Neuronal stem cell (in vitro differentiated cells): ENCODE measurements at regions not wholly inside any gene's neighbourhood (a gene's known extent, or its start where the extent isn't known, plus 50 kb on each side); places are given as distances from the start of the nearest gene placed in this dataset.

ENCODE experiments used
- DNase-seq: peaks from one replicate; pipeline ENCODE4 v3.0.0-alpha.2; 2013; ENCODE audit warnings: low spot score
- H2AFZ ChIP-seq: one replicate; pipeline ENCODE4 v1.6.1; 2013; ENCODE audit warnings: mild to moderate bottlenecking, low read length, inconsistent platforms
- H2AK5ac ChIP-seq: 2 replicates; pipeline ENCODE4 v1.6.1; 2013; ENCODE audit warnings: low read depth, mild to moderate bottlenecking, inconsistent platforms, low read length, moderate library complexity, mixed read lengths
- H2BK120ac ChIP-seq: 2 replicates; pipeline ENCODE4 v1.6.1; 2013; ENCODE audit warnings: low read depth, mild to moderate bottlenecking, inconsistent platforms, low read length, moderate library complexity, mixed read lengths
- H2BK12ac ChIP-seq: one replicate; pipeline ENCODE4 v1.6.1; 2013; ENCODE audit warnings: low read length, inconsistent platforms
- H2BK15ac ChIP-seq: 2 replicates; pipeline ENCODE4 v1.6.1; 2013; ENCODE audit warnings: mild to moderate bottlenecking, low read length, inconsistent platforms, mixed read lengths
- H2BK5ac ChIP-seq: one replicate; pipeline ENCODE4 v1.6.1; 2013; ENCODE audit warnings: inconsistent platforms, mild to moderate bottlenecking, low read length, moderate library complexity
- H3K14ac ChIP-seq: one replicate; pipeline ENCODE4 v1.6.1; 2013; ENCODE audit warnings: low read length, inconsistent platforms
- H3K18ac ChIP-seq: 2 replicates; pipeline ENCODE4 v1.6.1; 2013; ENCODE audit warnings: low read length, inconsistent platforms
- H3K23ac ChIP-seq: 2 replicates; pipeline ENCODE4 v1.6.1; 2013; ENCODE audit warnings: low read depth, mild to moderate bottlenecking, mixed read lengths, low read length, inconsistent platforms; ENCODE audit not compliant: poor library complexity
- H3K27ac ChIP-seq: replicated peaks from 3 replicates; pipeline ENCODE4 v1.5.1; 2013; ENCODE audit warnings: low read length, inconsistent platforms
- H3K27me3 ChIP-seq, 3 experiments: 2 replicates each; pipeline ENCODE4 v1.6.1; 2013; ENCODE audit warnings: low read length in 3 of 3, mild to moderate bottlenecking in 2 of 3, inconsistent platforms in 1 of 3, low read depth in 1 of 3, mixed read lengths in 1 of 3, moderate library complexity in 1 of 3; ENCODE audit not compliant: control insufficient read depth in 3 of 3, insufficient read depth in 3 of 3
- H3K36me3 ChIP-seq, 2 donors: replicated peaks in 1 of 2; 2 replicates each; pipeline ENCODE4 v1.6.1; 2013; ENCODE audit warnings: low read length in 2 of 2; ENCODE audit not compliant: control insufficient read depth in 2 of 2, insufficient read depth in 2 of 2
- H3K4ac ChIP-seq: 2 replicates; pipeline ENCODE4 v1.6.1; 2013; ENCODE audit warnings: inconsistent platforms, mild to moderate bottlenecking, low read length, moderate library complexity
- H3K4me1 ChIP-seq, 2 donors: 1 replicate in 1 of 2; 2 replicates in 1 of 2; pipeline ENCODE4 v1.6.1; 2013; ENCODE audit warnings: low read length in 2 of 2, low read depth in 1 of 2; ENCODE audit not compliant: control insufficient read depth in 2 of 2, insufficient read depth in 1 of 2
- H3K4me2 ChIP-seq: one replicate; pipeline ENCODE4 v1.6.1; 2013; ENCODE audit warnings: mild to moderate bottlenecking, low read length, inconsistent platforms; ENCODE audit not compliant: insufficient read depth, poor library complexity, severe bottlenecking
- H3K4me3 ChIP-seq, 2 donors: 2 replicates each; pipeline ENCODE4 v1.5.1; 2013; ENCODE audit warnings: low read length in 2 of 2, mild to moderate bottlenecking in 2 of 2, inconsistent platforms in 1 of 2, moderate library complexity in 1 of 2
- H3K79me1 ChIP-seq: one replicate; pipeline ENCODE4 v1.6.1; 2013; ENCODE audit warnings: low read depth, mild to moderate bottlenecking, inconsistent platforms, low read length, moderate library complexity
- H3K9ac ChIP-seq: one replicate; pipeline ENCODE4 v1.6.1; 2013; ENCODE audit warnings: mild to moderate bottlenecking, low read depth, low read length, inconsistent platforms; ENCODE audit not compliant: poor library complexity
- H3K9me3 ChIP-seq, 2 donors: replicated peaks in 1 of 2; 2 replicates each; pipeline versions ENCODE3 to v1.6.1; 2013; ENCODE audit warnings: low read length in 2 of 2, mild to moderate bottlenecking in 2 of 2, inconsistent platforms in 1 of 2, low read depth in 1 of 2, mixed read lengths in 1 of 2, moderate library complexity in 1 of 2; ENCODE audit not compliant: control insufficient read depth in 2 of 2, insufficient read depth in 1 of 2
- H4K8ac ChIP-seq: one replicate; pipeline ENCODE4 v1.6.1; 2013; ENCODE audit warnings: low read depth, mild to moderate bottlenecking, inconsistent platforms, low read length, moderate library complexity
- H4K91ac ChIP-seq: one replicate; pipeline ENCODE4 v1.6.1; 2013; ENCODE audit warnings: low read length, low read depth, mild to moderate bottlenecking, inconsistent platforms; ENCODE audit not compliant: poor library complexity
- WGBS, 2 donors: extraction: QIAGEN DNeasy Blood & Tissue Kit; methylation state at CpG; one replicate each; pipeline ENCODE4 v1.1.7; 2013; ENCODE audit warnings: missing lambda C conversion rate in 2 of 2, mixed read lengths in 1 of 2; ENCODE audit not compliant: insufficient read length in 2 of 2, insufficient replicate concordance in 1 of 2; ENCODE audit errors: extremely low coverage in 2 of 2; 5-methylcytosine and 5-hydroxymethylcytosine counted together

DNA sequence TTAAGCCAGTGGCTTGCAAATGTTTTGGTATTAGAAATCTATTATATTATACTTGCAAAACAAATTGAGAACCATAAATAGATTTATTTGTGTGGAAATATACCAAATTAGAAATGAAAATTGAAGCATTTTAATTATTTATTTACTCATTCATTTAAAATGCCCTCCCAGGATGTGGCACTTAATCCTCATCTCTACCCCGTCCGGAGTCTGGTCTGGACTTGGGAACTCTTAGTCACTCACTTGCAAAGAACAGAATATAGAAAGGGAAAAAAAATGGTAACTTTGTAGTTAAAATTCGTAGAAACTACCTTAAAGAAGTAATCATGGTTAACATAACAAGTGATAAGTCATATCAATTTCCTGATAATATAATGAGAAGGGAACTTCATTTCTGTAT lies 775.9 kb upstream of the INTU start:
- no peak overlapping the region for H3K4ac ChIP-seq
- H3K18ac ChIP-seq, result no peak overlapping the region
- no peak overlapping the region for H2AFZ ChIP-seq
- H3K27me3 ChIP-seq, result no peaks in the 10 kb centered on the region
- no peak overlapping the region for H3K23ac ChIP-seq
- DNase-seq, result no peak
- H3K79me1 ChIP-seq, result no peaks in the 10 kb centered on the region
- H3K14ac ChIP-seq, result no peak overlapping the region
- no peak overlapping the region for H3K9ac ChIP-seq
- H3K4me3 ChIP-seq, result no peak overlapping the region
- no peak overlapping the region for H4K91ac ChIP-seq
- no CpG with 5 or more reads among the region's 3 CpGs for WGBS, 2 donors
- H3K4me2 ChIP-seq, result no peak overlapping the region
- no peak overlapping the region for H2BK5ac ChIP-seq
- no peak overlapping the region for H3K27ac ChIP-seq
- H2BK15ac ChIP-seq, result no peak overlapping the region
- no peaks in the 10 kb centered on the region for H3K36me3 ChIP-seq
- no peak overlapping the region for H2BK12ac ChIP-seq
- no peak overlapping the region for H2AK5ac ChIP-seq
- H2BK120ac ChIP-seq, result no peak overlapping the region
- no peak overlapping the region for H4K8ac ChIP-seq
- H3K9me3 ChIP-seq, result no peaks in the 10 kb centered on the region
- H3K4me1 ChIP-seq, result no peaks in the 10 kb centered on the region

DNA sequence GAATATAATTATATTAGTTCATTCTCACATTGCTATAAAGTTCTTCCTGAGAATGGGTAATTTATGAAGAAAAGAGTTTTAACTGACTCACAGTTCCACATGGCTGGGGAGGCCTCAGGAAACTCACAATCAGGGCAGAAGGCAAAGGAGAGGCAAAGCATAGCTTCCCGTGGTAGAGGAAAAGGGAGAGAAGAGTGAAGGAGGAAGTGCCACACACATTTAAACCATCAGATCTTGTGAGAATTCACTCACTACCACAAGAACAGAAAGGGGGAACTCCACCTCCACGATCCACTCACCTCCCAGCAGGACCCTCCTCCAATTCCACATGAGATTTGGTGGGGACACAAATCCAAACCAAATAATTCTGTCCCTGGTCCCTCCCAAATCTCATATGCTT lies 773.4 kb upstream of the INTU start:
- no peak overlapping the region for H4K8ac ChIP-seq
- no peak overlapping the region for H2BK5ac ChIP-seq
- H2BK120ac ChIP-seq, result no peak overlapping the region
- DNase-seq, result no peak
- H3K4me3 ChIP-seq, result no peak overlapping the region
- no peaks in the 10 kb centered on the region for H3K4me1 ChIP-seq
- H4K91ac ChIP-seq, result no peak overlapping the region
- H2BK15ac ChIP-seq, result no peak overlapping the region
- H3K79me1 ChIP-seq, result no peaks in the 10 kb centered on the region
- no peak overlapping the region for H3K9ac ChIP-seq
- no peak overlapping the region for H3K14ac ChIP-seq
- H2AFZ ChIP-seq, result no peak overlapping the region
- H3K23ac ChIP-seq, result no peak overlapping the region
- no CpG with 5 or more reads among the region's 2 CpGs for WGBS, 2 donors
- no peaks in the 10 kb centered on the region for H3K36me3 ChIP-seq
- H3K4ac ChIP-seq, result no peak overlapping the region
- H3K4me2 ChIP-seq, result no peak overlapping the region
- no peak overlapping the region for H2AK5ac ChIP-seq
- H2BK12ac ChIP-seq, result no peak overlapping the region
- H3K18ac ChIP-seq, result no peak overlapping the region
- no peaks in the 10 kb centered on the region for H3K9me3 ChIP-seq
- H3K27me3 ChIP-seq, result no peaks in the 10 kb centered on the region
- no peak overlapping the region for H3K27ac ChIP-seq

DNA sequence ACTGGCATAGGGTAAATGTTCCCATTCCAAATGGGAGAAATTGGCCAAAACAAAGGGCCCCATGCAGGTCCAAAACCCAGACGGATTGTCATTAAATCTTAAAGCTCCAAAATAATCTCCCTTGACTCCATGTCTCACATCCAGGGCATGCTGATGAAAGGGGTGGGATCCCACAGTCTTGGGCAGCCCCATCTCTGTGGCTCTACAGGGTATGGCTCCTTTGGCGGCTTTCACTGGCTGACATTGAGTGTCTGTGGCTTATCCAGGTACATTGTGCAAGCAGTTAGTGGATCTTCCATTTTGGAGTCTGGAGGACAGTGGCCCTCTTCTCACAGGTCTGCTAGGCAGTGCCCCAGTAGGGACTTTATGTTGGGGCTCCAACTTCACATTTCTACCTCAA lies 772.9 kb upstream of the INTU start:
- Histone ChIP-seq H3K4ac (no peak overlapping the region), H2BK120ac (no peak overlapping the region), H3K79me1 (no peaks in the 10 kb centered on the region), H3K4me2 (no peak overlapping the region), H3K27me3 (no peaks in the 10 kb centered on the region), H3K18ac (no peak overlapping the region), H2BK12ac (no peak overlapping the region), H3K9ac (no peak overlapping the region), H3K9me3 (no peaks in the 10 kb centered on the region), H4K8ac (no peak overlapping the region), H3K4me1 (no peaks in the 10 kb centered on the region), H3K4me3 (no peak overlapping the region), H4K91ac (no peak overlapping the region), H3K14ac (no peak overlapping the region), H2AK5ac (no peak overlapping the region), H3K36me3 (no peaks in the 10 kb centered on the region), H2BK5ac (no peak overlapping the region), H2AFZ (no peak overlapping the region), H3K27ac (no peak overlapping the region), H3K23ac (no peak overlapping the region), H2BK15ac (no peak overlapping the region)
- WGBS, 2 donors, result no CpG with 5 or more reads among the region's 2 CpGs
- DNase-seq, result no peak

DNA sequence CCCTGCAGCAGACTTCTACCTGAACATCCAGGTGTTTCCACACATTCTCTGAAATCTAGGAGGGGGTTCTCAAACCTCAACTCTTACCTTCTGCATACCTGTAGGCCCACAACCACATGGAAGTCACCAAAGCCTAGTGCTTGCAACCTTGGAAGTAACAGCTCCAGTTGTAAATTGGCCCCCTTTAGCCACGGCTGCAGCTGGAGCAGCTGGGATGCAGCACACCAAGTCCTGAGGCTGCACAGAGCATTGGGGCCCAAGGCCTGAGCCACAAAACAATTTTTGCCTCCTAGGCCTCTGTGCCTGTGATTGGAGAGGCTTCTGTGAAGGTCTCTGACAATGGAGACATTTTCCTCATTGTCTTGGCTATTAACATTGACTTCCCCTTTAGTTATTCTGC lies 772.4 kb upstream of the INTU start:
- no peaks in the 10 kb centered on the region for H3K36me3 ChIP-seq
- no peaks in the 10 kb centered on the region for H3K4me1 ChIP-seq

More for the DNA sequence above, 772.4 kb upstream of the INTU start:
- H2BK15ac ChIP-seq, result no peak overlapping the region
- no peaks in the 10 kb centered on the region for H3K27me3 ChIP-seq
- no peak overlapping the region for H3K9ac ChIP-seq
- no peak overlapping the region for H3K4me3 ChIP-seq
- no peak for DNase-seq
- H2AFZ ChIP-seq, result no peak overlapping the region
- H3K79me1 ChIP-seq, result no peaks in the 10 kb centered on the region
- no peak overlapping the region for H3K23ac ChIP-seq
- no peaks in the 10 kb centered on the region for H3K9me3 ChIP-seq
- no peak overlapping the region for H2AK5ac ChIP-seq
- no peak overlapping the region for H2BK5ac ChIP-seq
- no peak overlapping the region for H3K4me2 ChIP-seq
- H3K4ac ChIP-seq, result no peak overlapping the region
- H3K14ac ChIP-seq, result no peak overlapping the region
- H2BK12ac ChIP-seq, result no peak overlapping the region
- WGBS, 2 donors, result no CpG with 5 or more reads among the region's 1 CpG
- H3K27ac ChIP-seq, result no peak overlapping the region
- H3K18ac ChIP-seq, result no peak overlapping the region
- no peak overlapping the region for H4K91ac ChIP-seq
- H4K8ac ChIP-seq, result no peak overlapping the region
- H2BK120ac ChIP-seq, result no peak overlapping the region
